Peyer's patch (tissue), 4 donors: ENCODE measurements at regions not wholly inside any gene's neighbourhood (a gene's known extent, or its start where the extent isn't known, plus 50 kb on each side); places are given as distances from the start of the nearest gene placed in this dataset.

Experiments used
- CTCF ChIP-seq, 6 experiments: fragments of 450-650 bp in 4 of 6; fragments of 200-600 bp in 2 of 6; sonication (generic) in 1 of 6; IDR thresholded peaks; one replicate each; pipeline ENCODE4 v1.5.1; 2017 to 2019; ENCODE audit warnings: antibody characterized with exemption in 6 of 6, mild to moderate bottlenecking in 3 of 6, moderate library complexity in 1 of 6
- POLR2A ChIP-seq, 2 donors: fragments of 450-650 bp; IDR thresholded peaks; one replicate each; pipeline ENCODE4 v1.5.1; 2017; ENCODE audit warnings: antibody characterized with exemption in 2 of 2, mild to moderate bottlenecking in 2 of 2, moderate library complexity in 2 of 2

GRCh38 chr18:24941174-24941951 lies 410.6 kb downstream of the ZNF521 start:
- TF ChIP-seq CTCF (IDR thresholded peaks at IDR 0.05) (no peak), POLR2A (IDR thresholded peaks at IDR 0.05) (no peak)
